Kasumi-1 (cell line): ENCODE measurements at regions not wholly inside any gene's neighbourhood (a gene's known extent, or its start where the extent isn't known, plus 50 kb on each side); places are given as distances from the start of the nearest gene placed in this dataset.
A peak's percentile ranks its signal among the peaks of the same experiment; 100 is the strongest.
"Not testable (repeated sequence)": the region's sequence is repeated elsewhere in the genome, so short reads cannot be mapped to it uniquely, and the experiment has no call there.

ENCODE experiments used
- DNase-seq, 2 experiments: peaks; one replicate each; lab custom pipeline; 2025; lab: John Stamatoyannopoulos, UW

DNA sequence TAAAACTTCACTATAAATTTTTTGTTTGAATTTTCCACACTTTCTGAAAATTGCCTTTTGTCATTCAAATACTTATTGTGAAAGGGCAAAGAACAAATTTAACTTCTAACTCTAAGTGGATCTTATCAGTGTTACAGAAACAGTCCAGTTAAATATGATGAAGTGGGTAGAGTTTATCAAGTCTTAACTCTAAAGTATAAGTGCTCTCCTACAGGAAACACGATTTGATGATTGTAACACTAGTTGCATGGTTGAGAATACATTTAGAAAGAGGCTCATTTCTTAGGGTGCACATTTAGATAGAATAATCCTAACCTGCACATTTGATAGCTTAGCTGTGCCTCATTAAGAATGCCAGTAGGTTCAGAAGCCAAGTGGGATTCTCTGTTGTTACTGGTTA is 838.3 kb upstream of the ATXN7L3B start:
- no peak for DNase-seq

DNA sequence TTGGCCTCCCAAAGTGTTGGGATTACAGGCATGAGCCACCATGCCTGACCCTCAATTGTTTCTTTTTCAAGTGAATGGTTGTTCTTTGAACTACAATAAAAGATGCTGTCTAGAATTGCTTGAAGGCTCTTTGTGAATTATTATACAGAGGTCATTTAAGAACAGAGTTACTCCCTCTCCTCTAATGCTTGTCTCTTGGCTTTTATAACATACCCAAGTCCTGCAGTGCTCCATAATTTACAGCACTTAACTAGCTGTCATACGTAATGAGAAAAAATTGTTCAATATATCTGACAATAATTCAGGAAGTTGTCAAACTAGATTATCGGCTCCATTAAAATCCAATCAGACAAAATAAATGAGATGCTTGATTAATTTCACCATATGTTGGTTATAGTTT is 823.0 kb upstream of the ATXN7L3B start:
- no peak for DNase-seq

DNA sequence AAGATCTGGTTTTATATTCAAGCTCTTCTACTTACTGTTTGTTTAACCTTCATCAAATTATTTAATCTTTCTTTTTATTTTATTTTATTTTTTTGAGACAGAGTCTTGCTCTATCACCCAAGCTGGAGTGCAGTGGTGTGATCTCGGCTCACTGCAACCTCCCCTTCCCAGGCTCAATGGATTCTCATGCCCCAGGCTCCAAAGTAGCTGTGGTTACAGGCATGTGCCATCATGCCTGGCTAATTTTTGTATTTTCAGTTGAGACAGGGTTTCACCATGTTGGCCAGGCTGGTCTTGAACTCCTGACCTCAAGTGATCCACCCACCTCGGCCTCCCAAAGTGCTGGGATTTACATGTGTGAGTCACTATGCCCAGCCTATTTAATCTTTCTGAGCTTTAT is 821.5 kb upstream of the ATXN7L3B start:
- not testable (repeated sequence) for DNase-seq

DNA sequence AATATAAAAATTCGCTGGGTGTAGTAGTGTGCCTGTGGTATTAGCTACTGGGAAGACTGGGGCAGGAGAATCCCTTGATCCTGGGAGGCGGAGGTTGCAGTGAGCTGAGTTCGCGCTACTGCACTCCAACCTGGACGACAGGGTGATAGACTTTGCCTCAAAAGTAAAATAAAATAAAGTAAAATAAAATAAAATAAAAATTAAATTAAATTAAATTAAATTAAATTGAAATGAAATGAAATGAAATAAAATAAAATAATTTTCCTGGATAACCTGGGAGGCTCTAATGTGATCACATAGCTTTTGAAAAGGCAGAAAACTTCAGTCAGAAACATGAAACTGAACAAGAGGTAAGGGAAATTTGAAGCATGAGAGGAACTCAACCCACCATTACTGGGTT is 818.4 kb upstream of the ATXN7L3B start:
- no peak for DNase-seq

DNA sequence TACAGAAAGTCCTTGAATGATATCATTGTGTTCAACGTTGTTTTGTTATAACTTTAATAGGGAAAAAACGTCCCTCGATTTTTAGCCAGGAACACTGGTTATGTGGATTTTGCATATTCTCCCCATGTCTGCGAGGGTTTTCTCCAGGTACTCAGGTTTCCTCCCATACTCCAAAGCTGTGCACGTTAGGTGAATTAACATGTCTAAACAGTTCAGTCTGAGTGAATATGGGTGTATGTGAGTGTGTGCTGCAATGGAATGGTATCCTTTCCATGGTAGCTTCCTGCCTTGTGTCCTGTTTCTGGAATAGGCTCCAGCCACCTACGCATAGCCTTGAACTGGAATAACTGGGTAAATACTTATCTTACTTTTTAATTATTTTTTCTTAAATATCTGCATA is 810.8 kb upstream of the ATXN7L3B start:
- no peak for DNase-seq

DNA sequence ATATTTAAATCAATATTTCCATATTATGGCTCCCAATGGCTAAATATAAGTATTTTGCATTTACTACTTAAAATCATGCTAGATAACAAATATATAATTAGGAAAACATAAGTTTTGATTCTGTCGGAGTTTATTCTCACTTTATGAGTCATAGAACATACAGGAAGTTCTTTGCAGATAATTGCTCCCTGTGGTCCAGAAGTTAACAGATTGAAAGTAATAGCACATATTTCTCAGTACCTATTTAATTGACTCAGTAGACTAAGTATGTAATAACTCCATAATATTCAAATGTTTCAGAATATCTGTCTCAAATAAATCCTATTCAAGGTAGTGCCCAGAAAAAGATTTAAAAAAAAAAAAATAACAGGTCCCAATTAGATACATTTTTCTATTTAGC is 806.0 kb upstream of the ATXN7L3B start:
- DNase-seq, result no peak

DNA sequence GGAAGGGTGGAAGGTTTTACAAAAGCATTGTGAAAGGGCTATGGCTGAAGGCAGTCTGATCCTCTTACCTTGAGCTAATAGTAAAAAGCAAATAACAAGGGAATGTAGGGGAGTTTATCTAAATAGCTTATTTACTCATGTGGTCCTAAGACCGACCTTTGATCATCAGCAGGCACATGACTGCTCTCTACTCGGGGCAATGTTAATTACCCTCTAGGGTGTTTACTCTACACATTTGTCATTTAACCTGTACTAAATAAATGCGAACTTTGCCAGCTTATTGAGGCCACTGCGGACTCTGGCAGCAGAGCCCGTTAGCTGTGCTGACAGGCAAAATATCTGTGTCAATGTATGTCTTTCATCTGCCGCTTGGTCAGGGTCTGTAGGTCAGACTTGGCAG is 768.3 kb upstream of the ATXN7L3B start:
- DNase-seq, result no peak

DNA sequence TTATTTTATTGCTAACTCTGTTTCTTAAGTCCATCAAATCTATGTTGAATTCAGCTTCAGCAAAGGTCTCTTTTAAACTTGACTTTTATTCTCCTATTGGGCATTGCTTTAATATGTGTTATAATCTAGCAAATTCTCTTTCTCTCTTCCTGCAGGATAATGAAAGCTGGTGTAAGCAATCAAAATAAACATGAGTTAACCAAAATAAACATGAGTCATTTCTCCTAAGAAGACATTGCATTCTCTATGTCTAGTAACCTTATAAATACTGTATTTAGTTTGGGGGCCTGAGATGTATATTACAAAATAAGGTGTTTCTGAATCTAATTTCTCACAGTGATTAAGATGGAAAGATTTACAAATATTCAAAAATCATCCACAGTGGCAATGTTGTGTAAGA is 739.1 kb upstream of the ATXN7L3B start:
- DNase-seq, result no peak

DNA sequence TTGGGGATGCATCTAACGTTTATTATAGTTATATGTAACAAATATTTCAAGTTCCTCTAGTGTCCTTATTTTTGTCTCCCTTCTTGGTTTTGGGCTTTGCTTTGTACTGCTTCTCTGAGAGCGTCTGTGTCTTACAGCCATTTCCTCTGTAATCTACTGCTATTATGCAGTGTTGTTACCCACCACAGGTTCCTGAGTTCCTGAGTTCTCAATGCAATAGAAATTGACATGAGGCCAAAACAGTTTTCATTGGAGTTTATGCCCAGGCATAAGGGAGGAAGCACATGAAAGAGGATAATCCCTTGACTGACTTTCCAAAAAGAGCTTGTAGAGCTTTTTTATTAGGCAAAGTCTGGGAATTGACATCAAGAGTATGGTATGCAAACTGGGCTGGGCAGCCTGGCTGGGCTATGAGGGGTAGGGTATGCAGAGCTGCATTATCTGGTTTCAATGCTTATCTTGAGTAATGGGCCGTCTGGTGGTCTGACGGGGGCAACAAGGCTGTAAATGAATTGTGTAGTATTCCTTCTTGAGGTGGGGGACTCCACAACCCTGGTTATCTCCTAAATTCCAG is 722.5 kb upstream of the ATXN7L3B start:
- DNase-seq, result no peak

DNA sequence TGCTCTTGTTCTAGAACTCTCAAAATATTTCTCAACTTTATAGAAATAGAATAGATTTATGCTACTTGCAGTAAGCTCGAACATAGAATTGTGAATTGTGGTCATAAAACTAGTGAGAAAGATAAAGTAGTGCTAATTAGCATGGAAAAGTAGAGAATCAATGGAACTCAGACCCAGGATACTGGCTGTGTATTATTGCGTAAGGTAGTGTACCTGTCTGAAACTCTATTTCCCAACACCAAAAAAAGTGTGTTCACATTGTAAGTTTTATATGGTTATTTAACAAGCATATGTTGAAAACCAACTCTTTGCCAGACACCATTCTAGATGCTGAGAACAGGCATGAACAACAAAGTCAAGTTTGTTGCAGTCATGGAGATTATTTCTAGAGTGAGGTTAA is 720.5 kb upstream of the ATXN7L3B start:
- no peak for DNase-seq

DNA sequence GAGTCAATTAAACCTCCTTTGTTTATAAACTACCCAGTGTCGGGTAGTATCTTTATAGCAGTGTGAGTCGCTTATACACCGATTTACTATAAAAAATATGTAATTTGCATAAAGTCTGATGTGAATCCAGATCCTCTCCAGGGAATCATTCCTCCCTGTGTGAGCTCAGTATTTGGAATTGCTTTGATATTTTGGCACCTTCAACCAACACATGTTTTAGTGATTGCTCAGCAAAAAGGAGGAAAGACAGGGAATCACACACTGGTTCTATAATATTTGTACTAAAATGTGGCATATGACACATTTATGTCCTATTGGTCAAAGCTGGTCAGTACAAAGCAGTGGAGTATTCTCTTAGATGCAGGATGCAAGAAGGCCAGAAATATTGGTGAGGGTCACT is 703.9 kb upstream of the ATXN7L3B start:
- DNase-seq, result no peak

DNA sequence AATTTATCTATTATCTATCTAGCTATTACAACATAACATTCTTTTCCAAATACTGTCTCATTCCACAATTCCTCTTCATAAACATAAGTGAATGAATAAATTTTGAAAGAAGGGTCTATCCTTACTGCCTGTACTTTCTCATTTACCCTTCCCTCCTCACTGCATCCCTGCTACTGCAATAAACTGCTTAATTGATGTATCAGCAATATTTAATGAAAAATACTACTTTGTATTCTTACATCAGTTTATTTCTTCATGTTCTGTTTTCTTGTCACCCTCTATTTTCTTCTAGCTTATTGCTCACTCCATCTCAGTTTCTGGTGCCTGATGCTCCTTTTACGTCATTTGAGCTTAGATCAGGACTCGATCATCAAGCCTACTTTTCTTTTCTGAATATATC is 695.7 kb upstream of the ATXN7L3B start:
- DNase-seq, result no peak

DNA sequence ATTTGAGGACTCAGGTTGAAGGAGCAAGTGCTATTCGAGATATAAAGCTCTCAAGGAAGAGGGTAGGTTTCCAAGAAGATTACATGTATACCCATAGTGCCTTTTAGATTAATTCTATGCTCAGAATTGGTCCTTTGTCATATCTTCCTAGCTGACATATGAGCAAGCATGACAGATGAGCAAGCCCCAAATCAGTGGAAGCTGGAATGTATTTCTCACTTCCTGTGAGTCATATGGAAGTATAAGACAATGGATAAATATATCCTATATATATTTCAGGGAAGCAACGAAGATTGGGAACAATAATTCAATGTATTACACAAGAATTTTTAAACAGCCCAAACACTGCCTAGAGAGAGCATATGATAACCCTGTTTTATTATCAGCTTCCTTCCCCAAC is 674.1 kb upstream of the ATXN7L3B start:
- DNase-seq, result no peak

DNA sequence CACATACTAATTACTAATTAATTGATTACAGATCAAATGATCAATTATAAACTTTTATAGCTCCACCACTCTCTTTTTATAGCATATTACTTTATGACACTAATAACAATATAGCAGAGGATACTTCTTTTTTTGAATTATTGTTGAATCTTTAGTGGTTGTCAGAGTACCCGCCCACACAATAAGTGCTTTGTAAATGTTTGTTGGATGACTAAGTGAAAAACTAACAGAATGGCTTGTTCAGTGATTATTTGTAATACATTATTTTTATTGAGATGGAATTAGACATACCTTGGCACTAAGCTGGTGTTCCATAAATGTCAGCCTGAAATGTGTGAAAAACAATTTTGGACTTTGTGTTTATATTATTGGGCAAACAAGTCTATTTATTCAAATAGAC is 670.5 kb upstream of the ATXN7L3B start:
- no peak for DNase-seq

DNA sequence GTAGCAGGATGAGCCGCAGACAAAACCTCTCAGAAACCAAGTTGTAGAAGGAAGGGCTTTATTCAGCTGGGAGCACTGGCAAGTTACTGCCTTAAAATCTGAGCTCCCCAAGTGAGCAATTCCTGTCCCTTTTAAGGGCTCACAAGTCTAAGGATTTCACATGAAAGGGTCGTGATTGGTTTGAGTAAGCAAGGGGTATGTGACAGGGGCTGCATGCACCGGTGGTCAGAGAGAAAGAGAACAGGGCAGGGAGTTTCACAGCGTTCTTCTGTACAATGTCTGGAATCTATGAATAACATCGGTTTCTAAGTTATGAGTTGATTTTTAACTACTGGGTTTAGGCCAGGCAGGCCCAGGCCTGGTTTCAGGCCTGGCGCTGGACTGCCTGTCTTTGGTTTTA is 660.3 kb upstream of the ATXN7L3B start:
- not testable (repeated sequence) for DNase-seq

DNA sequence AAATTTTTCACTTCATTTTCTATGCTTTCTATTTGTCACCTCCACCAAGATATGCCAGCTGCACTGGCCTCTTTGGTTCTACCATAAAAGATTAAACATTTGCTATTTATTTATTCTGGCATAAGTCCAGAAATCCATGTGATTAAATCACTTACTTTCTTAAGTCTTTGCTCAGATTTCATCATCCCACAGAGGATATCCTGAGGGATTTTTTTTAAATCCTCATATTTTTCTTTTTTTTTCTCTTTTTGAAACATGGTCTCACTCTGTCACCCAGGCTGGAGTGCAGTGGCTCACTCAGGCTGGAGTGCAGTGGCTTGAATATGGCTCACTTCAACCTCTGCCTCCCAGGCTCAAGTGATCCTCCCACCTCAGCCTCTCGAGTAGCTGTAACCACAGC is 645.4 kb upstream of the ATXN7L3B start:
- no peak for DNase-seq

DNA sequence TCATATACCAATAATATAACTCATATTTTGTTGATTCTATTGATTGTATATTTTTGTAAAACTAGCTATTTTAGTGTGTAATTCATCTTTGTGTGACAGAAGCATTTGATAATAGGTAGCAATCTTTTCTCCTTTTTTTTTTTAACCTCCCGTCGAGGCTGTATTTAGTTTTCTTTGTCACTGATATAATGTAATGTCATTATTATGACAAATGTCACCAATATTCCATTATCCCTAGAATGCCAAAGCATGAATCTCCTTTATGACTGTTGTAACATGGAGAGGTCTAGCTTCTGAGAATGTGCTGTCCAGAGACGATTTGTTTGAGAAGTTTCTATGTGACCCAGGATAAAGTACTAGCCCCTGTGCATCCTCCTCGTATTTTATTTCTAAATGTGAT is 639.0 kb upstream of the ATXN7L3B start:
- no peak for DNase-seq

DNA sequence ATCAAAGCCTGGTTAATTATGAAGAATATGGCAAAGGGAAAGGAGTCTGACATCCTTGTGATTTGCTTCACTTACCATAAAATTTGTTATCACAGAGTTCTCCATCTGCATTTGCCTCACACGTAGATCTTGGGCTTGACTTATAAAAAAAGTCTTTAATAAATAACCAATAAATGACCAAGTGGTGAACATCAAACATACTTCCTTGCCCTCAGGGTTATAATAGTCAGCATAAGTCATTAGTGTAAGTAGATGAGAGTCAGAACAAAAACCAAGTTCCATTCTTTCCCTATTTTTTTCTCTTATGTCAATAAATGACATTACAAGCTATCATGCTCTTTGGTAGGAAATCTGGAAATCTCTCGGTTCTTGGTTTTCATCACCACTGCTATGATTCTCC is 635.4 kb upstream of the ATXN7L3B start:
- no peak for DNase-seq

DNA sequence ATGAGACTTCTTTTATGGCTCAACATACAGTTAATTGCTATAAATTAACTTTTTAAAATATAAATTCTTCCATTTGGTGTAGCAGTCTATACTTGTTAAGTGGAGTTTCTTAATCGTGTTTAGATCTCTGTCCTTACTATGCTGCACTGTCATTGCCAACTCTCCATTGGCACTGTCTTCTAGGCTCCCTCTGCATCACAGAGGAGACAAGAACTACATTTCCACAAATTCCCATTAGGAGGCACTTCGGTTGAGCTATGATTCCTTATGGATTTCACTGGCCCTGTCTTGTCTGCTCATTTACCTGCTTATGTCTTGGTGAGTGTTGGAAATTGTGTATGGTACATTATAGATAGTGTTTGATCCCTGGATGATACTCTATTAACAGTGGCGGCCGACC is 630.9 kb upstream of the ATXN7L3B start:
- no peak for DNase-seq

DNA sequence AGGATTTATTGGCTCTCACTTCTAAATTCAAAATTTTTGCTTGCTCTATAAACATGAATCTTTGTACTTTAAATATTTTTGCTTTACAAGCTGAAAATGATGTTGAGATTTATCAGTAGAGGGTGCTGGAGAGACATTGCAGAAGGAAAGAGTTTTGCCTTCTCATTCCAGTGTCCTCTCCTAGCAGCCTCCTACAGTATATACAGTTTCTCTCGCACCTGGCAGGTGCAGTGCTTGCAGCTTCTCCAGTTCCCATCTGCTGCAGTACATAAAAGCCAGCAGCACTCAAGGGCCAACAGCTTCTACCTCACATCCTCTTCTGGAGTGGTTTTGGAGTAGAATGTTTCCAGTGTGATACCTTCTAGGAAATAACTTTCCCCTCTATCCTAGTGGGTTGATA is 601.8 kb upstream of the ATXN7L3B start:
- peak; percentile 44 to 48 for DNase-seq

DNA sequence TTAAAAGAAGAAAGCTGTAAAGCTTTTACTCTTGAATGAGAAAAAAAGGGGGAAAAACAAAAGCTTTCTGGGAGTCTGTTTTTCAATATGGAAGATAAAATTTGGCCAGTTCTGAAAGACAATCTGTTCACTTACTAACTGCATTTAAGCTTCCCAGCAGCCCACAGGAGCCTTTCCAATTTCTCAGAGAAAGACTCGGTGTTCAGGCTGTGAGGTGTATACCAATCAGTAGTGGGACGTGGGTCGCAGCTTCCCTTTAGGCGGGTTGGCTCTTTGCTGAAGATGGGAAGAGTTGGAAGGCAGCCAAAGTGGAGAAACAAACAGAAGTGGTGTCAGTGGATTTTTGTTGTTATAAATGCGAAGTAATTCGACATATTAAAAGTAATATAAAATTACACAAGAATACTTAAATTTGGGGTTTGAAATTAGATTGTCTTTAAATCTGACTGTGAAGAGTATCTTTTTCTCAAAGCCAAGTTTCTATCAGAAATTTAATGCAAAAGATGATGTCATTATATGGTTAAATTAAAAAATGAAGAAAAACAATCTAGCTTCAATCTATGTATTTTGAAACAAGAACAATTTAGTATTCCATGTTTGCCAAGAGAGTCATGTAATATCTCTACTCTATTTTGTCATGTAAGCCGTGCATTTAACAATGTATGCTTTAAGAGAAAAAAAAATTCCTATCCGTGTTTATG is 590.2 kb upstream of the ATXN7L3B start:
- no peak for DNase-seq

DNA sequence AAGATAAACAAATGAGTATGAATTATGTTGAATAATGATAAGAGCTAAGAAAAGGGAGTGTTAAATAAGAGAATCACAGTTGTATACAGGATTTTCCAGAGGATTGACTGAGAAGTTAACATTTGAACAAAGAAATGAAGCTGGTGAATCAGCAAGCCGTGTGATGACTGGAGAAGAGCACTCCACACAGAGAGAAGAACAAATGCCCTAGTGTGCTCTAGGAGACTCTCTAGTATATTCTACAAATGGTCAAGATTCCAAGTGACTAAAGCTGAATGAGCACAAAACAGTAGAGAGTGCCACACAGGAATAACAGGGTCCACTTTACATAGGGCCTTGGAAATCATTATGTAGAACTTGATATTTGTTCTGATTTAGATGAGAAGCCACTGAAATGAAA is 587.1 kb upstream of the ATXN7L3B start:
- DNase-seq, result no peak

DNA sequence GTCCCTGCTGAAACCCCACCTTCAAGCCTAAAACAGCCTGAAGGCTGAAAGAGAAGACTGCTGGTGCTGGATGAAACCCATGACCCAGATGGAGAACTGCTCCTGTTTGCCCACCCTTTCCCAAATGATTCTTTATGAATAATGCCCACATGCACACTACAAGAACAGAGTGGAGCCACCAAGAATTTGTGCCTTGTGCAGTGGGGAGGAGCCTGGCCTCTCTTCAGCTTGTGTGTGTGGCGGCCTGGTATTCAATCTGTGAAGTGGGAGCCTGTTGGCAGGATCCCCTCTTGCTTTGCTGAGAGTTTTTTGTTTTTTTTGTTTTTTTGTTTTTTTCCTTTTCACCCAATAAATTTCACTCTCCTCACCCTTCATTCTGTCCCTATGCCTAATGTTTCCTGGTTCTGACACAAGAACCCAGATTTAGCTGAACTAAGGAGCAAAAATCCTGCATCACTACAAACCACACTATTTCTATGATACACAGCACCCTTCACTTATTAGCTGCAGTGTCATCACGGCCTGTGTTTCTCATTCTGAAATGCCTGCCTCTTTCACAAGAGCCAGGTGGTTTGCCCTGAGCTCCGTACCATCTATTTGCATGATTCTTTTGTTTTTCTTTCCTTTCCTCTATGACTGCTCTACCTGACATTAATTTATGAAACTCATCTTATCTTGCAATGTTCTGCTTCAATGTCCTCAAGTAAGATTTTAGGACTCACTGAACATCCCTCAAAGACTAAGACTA is 585.5 kb upstream of the ATXN7L3B start:
- DNase-seq, result no peak

DNA sequence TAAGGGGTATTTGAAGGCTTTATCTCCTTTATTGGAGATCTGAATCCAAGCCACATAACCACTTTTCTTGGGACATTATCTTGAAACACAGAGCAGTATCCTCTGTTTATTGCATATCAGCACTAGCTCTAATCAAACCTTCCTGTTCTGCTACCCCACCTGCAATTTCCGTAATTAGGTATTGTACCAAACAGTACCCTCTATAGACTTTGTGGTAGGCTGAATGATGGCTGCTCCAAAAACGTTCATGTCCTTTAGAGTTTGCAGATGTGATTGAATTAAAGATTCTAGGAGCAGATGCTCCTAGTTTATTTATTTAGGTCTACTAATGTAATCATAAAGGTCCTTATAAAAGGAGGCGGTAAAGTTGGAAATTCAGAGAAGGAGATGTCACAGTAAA is 573.0 kb upstream of the ATXN7L3B start:
- no peak for DNase-seq
